OCI-LY7 (cell line): ENCODE measurements at regions not wholly inside any gene's neighbourhood (a gene's known extent, or its start where the extent isn't known, plus 50 kb on each side); places are given as distances from the start of the nearest gene placed in this dataset.

Experiments used
- EZH2phosphoT487 ChIP-seq: fragments of 200-600 bp; sonication (generic); IDR thresholded peaks from 2 replicates; pipeline ENCODE4 v1.6.1; 2018; ENCODE audit warnings: low read depth, borderline replicate concordance, mild to moderate bottlenecking, mixed run types, antibody characterized with exemption, low read length, moderate library complexity, mixed read lengths
- TF ChIP-seq, protein P1 (sequence below): fragments of 200-600 bp; sonication (generic); conservative IDR thresholded peaks from 2 replicates; pipeline ENCODE4 v1.5.1; 2014; ENCODE audit warnings: mild to moderate bottlenecking, antibody characterized with exemption, low read length, moderate library complexity, mixed read lengths

- TF ChIP-seq, protein P1, sequence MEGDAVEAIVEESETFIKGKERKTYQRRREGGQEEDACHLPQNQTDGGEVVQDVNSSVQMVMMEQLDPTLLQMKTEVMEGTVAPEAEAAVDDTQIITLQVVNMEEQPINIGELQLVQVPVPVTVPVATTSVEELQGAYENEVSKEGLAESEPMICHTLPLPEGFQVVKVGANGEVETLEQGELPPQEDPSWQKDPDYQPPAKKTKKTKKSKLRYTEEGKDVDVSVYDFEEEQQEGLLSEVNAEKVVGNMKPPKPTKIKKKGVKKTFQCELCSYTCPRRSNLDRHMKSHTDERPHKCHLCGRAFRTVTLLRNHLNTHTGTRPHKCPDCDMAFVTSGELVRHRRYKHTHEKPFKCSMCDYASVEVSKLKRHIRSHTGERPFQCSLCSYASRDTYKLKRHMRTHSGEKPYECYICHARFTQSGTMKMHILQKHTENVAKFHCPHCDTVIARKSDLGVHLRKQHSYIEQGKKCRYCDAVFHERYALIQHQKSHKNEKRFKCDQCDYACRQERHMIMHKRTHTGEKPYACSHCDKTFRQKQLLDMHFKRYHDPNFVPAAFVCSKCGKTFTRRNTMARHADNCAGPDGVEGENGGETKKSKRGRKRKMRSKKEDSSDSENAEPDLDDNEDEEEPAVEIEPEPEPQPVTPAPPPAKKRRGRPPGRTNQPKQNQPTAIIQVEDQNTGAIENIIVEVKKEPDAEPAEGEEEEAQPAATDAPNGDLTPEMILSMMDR = no peak
- TF ChIP-seq EZH2phosphoT487 = no peak
Measured at GRCh38 chr21:25031750-25032149, 575.5 kb downstream of the MRPL39 start.
